ENCODE measurements at regions not wholly inside any gene's neighbourhood (a gene's known extent, or its start where the extent isn't known, plus 50 kb on each side); places are given as distances from the start of the nearest gene placed in this dataset.
A peak's percentile ranks its signal among the peaks of the same experiment; 100 is the strongest.

DNA sequence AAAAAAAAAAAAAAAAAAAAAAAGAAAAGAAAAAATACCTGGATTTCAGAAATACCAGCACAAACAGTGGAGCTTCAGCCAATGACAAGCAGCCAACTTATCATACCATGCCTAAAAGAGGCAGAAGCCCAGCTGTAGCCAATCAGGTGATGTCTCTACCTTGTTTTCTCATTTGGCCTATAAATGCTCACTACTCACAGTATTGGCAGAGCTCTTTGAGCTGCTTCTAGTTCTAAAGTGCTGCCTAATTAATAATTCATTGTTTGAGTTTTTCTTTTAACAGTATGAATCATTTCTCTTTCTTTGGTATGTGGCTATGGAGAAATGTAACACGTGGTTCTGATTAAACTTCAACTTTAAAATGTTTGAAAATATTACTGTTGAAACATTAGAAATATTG is 188.8 kb upstream of the TECRL start:
- DNase-seq (ENCODE audit: low read depth in 4 of 4, low spot score in 1 of 4), result no peak

DNA sequence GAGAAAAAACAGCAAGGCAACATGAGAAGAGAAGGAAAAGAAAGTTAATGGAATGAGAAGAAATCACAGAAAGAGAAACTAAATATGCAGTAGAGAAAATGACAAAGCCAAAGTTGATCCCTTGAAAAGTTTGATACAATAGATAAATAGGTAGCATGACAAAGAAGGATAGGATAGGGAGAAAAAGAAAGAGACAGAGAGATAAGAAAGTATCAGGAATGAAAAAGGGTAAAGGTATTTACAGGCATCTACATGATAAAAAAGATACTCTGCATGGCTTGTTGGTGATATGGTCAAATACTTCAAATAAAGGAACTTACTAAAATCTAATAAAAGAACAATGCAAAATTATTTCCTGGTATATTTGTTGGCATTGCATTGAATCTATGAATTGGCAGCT is 185.5 kb upstream of the TECRL start:
- no peak for DNase-seq (ENCODE audit: low read depth in 4 of 4, low spot score in 1 of 4)

DNA sequence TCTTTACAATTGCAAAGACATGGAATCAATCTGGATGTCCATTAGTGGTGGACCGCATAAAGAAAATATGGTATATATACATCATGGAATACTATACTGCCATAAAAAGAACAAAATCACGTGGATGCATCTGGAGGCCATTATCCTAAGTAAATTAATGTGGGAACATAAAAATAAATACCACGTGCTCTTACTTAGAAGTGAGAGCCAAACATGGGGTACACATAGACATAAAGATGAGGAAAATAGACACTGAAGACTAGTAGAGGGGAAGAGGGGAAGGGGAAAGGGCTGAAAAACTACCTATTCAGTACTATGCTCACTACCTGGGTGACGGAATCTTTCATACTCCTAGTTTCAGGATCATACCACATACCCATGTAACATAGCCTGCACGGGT is 179.3 kb upstream of the TECRL start:
- DNase-seq (ENCODE audit: low read depth in 4 of 4, low spot score in 1 of 4), result no peak

DNA sequence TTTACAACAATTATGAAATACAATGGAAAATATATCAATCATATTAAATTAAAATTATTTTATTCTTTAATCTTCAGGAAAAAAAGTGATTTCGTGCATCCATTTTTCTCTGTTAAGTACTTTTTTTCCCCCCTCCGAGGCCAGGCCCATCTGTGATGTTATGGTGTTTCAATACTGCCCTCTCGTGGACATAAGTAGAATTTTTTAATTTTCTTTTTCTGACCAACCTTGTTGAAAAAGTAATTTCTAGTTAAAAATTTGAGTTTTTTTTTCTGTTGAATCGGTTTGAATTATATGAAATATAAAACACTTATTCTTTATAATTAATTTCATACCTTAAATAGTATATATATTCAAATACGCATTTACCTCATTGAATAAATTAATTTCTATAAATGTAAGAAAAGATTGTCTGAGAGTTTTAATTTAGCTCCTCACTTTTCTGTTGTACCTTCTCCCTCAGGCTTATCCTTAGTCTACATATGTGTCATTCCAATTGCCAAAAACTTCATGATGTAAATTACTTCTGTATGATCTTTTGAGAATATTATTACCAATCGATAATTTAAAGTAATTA is 175.8 kb upstream of the TECRL start:
- no peak for DNase-seq (ENCODE audit: low read depth in 4 of 4, low spot score in 1 of 4)

DNA sequence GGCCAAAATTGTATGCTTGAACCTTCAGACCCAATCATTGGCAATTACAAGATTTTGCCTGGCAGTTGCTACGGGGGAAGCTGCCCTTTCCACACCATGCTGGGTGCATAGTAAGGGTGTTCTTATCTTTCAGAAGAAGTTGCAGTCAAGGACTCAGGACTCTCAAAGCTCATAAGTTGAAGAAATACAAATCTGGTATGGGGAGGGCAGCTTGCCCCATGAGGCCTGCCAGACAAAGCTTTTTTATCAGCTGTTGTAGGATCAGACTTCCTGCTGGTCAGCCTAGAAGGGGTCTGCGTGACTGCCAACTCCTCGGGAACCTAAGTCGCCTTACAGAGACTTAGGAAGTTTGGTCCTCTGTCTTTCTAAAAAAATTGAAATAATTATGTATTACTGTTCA is 174.9 kb upstream of the TECRL start:
- no peak for DNase-seq (ENCODE audit: low read depth in 4 of 4, low spot score in 1 of 4)

- no peak for DNase-seq (ENCODE audit: low read depth in 4 of 4, low spot score in 1 of 4)
These were observed 173.2 kb upstream of the TECRL start for GRCh38 chr4:64582492-64582891.

GRCh38 chr4:64581422-64581821 is 172.2 kb upstream of the TECRL start:
- no peak for DNase-seq (ENCODE audit: low read depth in 4 of 4, low spot score in 1 of 4)

DNA sequence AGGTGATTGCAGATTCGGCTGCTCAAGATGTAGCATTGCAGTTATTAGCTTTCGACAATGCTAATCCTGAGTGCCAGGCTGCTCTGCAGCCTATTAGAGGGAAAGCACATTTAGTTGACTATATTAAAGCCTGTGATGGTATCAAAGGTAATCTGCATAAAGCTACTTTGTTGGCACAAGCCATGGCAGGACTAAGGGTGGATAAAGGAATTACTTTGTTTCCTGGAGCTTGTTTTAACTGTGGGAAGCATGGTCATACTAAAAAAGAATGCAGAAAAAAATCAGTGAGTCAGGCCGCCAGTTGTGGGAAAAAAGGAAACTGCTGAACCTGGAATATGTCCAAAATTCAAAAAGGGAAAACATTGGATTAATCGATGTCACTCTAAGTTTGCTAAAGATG is 154.9 kb upstream of the TECRL start:
- DNase-seq (ENCODE audit: low read depth in 4 of 4, low spot score in 1 of 4), result no peak

DNA sequence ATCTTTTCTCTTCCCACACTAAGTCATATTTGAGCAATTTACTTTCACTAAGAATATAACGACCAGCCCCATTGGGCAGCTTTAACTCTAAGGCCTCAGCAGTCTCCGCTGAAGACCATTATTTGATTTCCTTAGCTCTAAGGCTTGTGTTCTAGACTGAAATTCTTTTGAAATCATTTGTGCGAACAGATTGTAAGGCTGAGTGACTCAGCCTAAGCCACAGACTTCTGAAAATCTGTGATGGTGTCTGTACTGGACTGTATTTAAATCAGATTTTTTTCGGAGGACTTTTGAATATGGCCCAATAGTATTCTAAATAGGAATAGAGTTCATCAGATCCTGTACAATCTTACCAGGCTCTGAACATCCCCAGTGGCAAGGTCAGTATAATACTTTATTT is 150.3 kb upstream of the TECRL start:
- no peak for DNase-seq (ENCODE audit: low read depth in 4 of 4, low spot score in 1 of 4)

DNA sequence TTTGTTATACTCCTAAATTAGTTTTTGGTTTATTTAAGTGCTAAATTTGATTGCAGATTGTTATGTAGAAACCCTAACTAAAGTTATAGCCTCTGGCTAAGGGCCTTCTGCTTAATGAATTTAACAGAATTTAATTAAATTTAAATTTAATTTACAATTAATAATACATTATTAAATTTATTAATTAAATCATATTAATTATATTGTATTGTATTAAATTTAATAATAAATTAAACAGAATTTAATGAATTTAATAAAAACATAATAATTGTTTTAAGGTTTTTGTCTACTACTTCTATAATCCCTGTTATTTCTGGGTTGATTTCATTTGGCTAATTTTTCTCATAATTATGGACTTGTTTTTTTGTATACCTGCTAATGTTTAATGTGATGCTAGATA is 141.9 kb upstream of the TECRL start:
- DNase-seq (ENCODE audit: low read depth in 4 of 4, low spot score in 1 of 4), result no peak

GRCh38 chr4:64545593-64545992 is 136.3 kb upstream of the TECRL start:
- DNase-seq (ENCODE audit: low read depth in 4 of 4, low spot score in 1 of 4), result no peak

GRCh38 chr4:64539234-64539849 is 130.1 kb upstream of the TECRL start:
- DNase-seq (ENCODE audit: low read depth in 4 of 4, low spot score in 1 of 4), result peak in 1 of 4 experiments; percentile 2

- DNase-seq (ENCODE audit: low read depth in 4 of 4, low spot score in 1 of 4), result no peak
These were observed 129.0 kb upstream of the TECRL start for GRCh38 chr4:64538219-64538618.

GRCh38 chr4:64533637-64534036 is 124.4 kb upstream of the TECRL start:
- no peak for DNase-seq (ENCODE audit: low read depth in 4 of 4, low spot score in 1 of 4)

- DNase-seq (ENCODE audit: low read depth in 4 of 4, low spot score in 1 of 4), result no peak
These were observed 123.9 kb upstream of the TECRL start for GRCh38 chr4:64533159-64533558.

GRCh38 chr4:64520421-64520820 is 111.2 kb upstream of the TECRL start:
- no peak for DNase-seq (ENCODE audit: low read depth in 4 of 4, low spot score in 1 of 4)

GRCh38 chr4:64518600-64518999 is 109.3 kb upstream of the TECRL start:
- DNase-seq (ENCODE audit: low read depth in 4 of 4, low spot score in 1 of 4), result no peak

- no peak for DNase-seq (ENCODE audit: low read depth in 4 of 4, low spot score in 1 of 4)
These were observed 106.9 kb upstream of the TECRL start for GRCh38 chr4:64516176-64516575.

DNA sequence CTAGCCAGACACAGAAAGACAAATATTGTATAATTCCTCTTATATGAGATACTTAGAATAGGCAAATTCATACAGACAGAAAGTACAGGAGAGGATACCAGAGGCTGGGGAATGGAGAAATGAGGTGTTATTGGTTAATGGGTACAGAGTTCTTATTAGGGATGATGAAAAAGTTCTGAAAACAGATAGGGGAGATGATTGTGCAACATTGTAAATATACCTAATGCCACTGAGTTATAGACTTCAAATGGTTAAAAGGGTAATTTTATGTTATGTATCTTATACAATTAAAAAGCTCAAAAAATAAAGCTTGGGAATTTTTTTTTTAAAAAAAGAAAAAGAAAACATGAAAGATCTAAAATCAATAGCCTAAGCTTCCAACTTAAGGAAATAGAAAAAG is 98.8 kb upstream of the TECRL start:
- DNase-seq (ENCODE audit: low read depth in 4 of 4, low spot score in 1 of 4), result no peak

GRCh38 chr4:64503945-64504675 is 94.9 kb upstream of the TECRL start:
- DNase-seq (ENCODE audit: low read depth in 4 of 4, low spot score in 1 of 4), result no peak

DNA sequence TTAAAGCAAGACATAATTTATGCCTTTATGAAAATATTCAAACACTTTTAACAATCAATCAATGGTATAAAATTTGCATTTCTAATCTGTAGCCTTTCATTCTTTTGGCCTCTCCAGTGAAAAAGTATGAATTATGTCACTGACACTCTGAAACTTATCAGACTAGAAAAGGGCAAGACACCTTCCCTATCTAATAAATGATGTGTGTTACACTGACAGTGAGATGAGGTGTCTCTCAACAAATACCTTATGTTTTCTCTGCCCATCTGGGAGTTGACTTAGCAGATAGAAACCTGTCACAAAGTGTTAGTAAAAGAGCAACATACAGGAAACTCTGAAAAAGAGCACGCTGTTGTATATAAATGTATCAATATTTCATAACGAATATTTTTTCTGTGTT is 94.2 kb upstream of the TECRL start:
- DNase-seq (ENCODE audit: low read depth in 4 of 4, low spot score in 1 of 4), result no peak

- DNase-seq (ENCODE audit: low read depth in 4 of 4, low spot score in 1 of 4), result no peak
These were observed 88.2 kb upstream of the TECRL start for GRCh38 chr4:64497491-64497890.

GRCh38 chr4:64495946-64496345 is 86.7 kb upstream of the TECRL start:
- DNase-seq (ENCODE audit: low read depth in 4 of 4, low spot score in 1 of 4), result no peak

All from stimulated activated CD4-positive, alpha-beta T cell treated with anti-CD3 and anti-CD28 coated beads, Interleukin-1b, Interleukin-23, amount 100 ng/mL, for 24 hours (primary cell).